ENCODE measurements at regions not wholly inside any gene's neighbourhood (a gene's known extent, or its start where the extent isn't known, plus 50 kb on each side); places are given as distances from the start of the nearest gene placed in this dataset.

GRCh38 chr5:35369965-35370790 lies 139.9 kb upstream of the PRLR start:
- DNase-seq = no peak
- peaks cover 5% of the 10 kb centered on the region for H3K9me3 Mint-ChIP-seq (ENCODE audit: low read depth, unreplicated experiment)
- no peak overlapping the region for H3K4me3 Mint-ChIP-seq (ENCODE audit: low read depth, unreplicated experiment)
- no peaks in the 10 kb centered on the region for H3K36me3 Mint-ChIP-seq (ENCODE audit: insufficient read depth, unreplicated experiment)
- CTCF ChIA-PET = no interaction called here
- no peaks in the 10 kb centered on the region for H3K4me1 Mint-ChIP-seq (ENCODE audit: low read depth, unreplicated experiment)
- no peak for TF ChIP-seq CTCF (IDR thresholded peaks at IDR 0.05; ENCODE audit: unreplicated experiment)
- intact Hi-C loops (cut with micrococcal nuclease; ENCODE audit: unreplicated experiment) = no loop called here
- no peak overlapping the region for H3K27ac Mint-ChIP-seq (ENCODE audit: unreplicated experiment)
- no peaks in the 10 kb centered on the region for H3K27me3 Mint-ChIP-seq (ENCODE audit: unreplicated experiment)
- BruUV-seq (replicated peaks) = no TSS peak

- no peak overlapping the region for H3K4me3 Mint-ChIP-seq (ENCODE audit: low read depth, unreplicated experiment)
- CTCF ChIA-PET = no interaction called here
- TF ChIP-seq CTCF (IDR thresholded peaks at IDR 0.05; ENCODE audit: unreplicated experiment) = no peak
Measured at GRCh38 chr5:35367526-35367925, 137.2 kb upstream of the PRLR start.

GRCh38 chr5:35365758-35366157 lies 135.5 kb upstream of the PRLR start:
- H3K36me3 Mint-ChIP-seq (ENCODE audit: insufficient read depth, unreplicated experiment) = no peaks in the 10 kb centered on the region
- CTCF ChIA-PET = no interaction called here
- no peak for TF ChIP-seq CTCF (IDR thresholded peaks at IDR 0.05; ENCODE audit: unreplicated experiment)
- intact Hi-C loops (cut with micrococcal nuclease; ENCODE audit: unreplicated experiment) = no loop called here
- H3K27ac Mint-ChIP-seq (ENCODE audit: unreplicated experiment) = no peak overlapping the region
- no peak for DNase-seq
- no peak overlapping the region for H3K4me3 Mint-ChIP-seq (ENCODE audit: low read depth, unreplicated experiment)
- no peaks in the 10 kb centered on the region for H3K27me3 Mint-ChIP-seq (ENCODE audit: unreplicated experiment)
- no peaks in the 10 kb centered on the region for H3K4me1 Mint-ChIP-seq (ENCODE audit: low read depth, unreplicated experiment)
- H3K9me3 Mint-ChIP-seq (ENCODE audit: low read depth, unreplicated experiment) = peaks cover 9% of the 10 kb centered on the region
- no TSS peak for BruUV-seq (replicated peaks)

More at GRCh38 chr5:35367526-35367925, 137.2 kb upstream of the PRLR start:
- no peak for DNase-seq
- intact Hi-C loops (cut with micrococcal nuclease; ENCODE audit: unreplicated experiment) = no loop called here
- Mint-ChIP-seq H3K36me3 (ENCODE audit: insufficient read depth, unreplicated experiment) (no peaks in the 10 kb centered on the region), H3K27me3 (ENCODE audit: unreplicated experiment) (no peaks in the 10 kb centered on the region), H3K9me3 (ENCODE audit: low read depth, unreplicated experiment) (peaks cover 8% of the 10 kb centered on the region), H3K4me1 (ENCODE audit: low read depth, unreplicated experiment) (no peaks in the 10 kb centered on the region), H3K27ac (ENCODE audit: unreplicated experiment) (no peak overlapping the region)
- BruUV-seq (replicated peaks) = no TSS peak

GRCh38 chr5:35364350-35364749 lies 134.1 kb upstream of the PRLR start:
- no peak for TF ChIP-seq CTCF (IDR thresholded peaks at IDR 0.05; ENCODE audit: unreplicated experiment)
- BruUV-seq (replicated peaks) = no TSS peak
- Mint-ChIP-seq H3K9me3 (ENCODE audit: low read depth, unreplicated experiment) (peaks cover 12% of the 10 kb centered on the region), H3K27me3 (ENCODE audit: unreplicated experiment) (no peaks in the 10 kb centered on the region), H3K4me3 (ENCODE audit: low read depth, unreplicated experiment) (no peak overlapping the region), H3K27ac (ENCODE audit: unreplicated experiment) (no peak overlapping the region), H3K4me1 (ENCODE audit: low read depth, unreplicated experiment) (no peaks in the 10 kb centered on the region), H3K36me3 (ENCODE audit: insufficient read depth, unreplicated experiment) (no peaks in the 10 kb centered on the region)
- no peak for DNase-seq
- intact Hi-C loops (cut with micrococcal nuclease; ENCODE audit: unreplicated experiment) = no loop called here
- CTCF ChIA-PET = no interaction called here
